Osteocyte (in vitro differentiated cells): ENCODE measurements at regions not wholly inside any gene's neighbourhood (a gene's known extent, or its start where the extent isn't known, plus 50 kb on each side); places are given as distances from the start of the nearest gene placed in this dataset.
A peak's percentile ranks its signal among the peaks of the same experiment; 100 is the strongest.

Experiments
- DNase-seq: peaks from one replicate; pipeline ENCODE4 v3.0.0; 2021; ENCODE audit warnings: mixed read lengths; ENCODE audit not compliant: unreplicated experiment; ENCODE audit errors: extremely low spot score
- H3K27ac Mint-ChIP-seq: one replicate; pipeline ENCODE4 v1.8.0; 2021; ENCODE audit warnings: mild to moderate bottlenecking, mixed read lengths; ENCODE audit not compliant: unreplicated experiment
- H3K27me3 Mint-ChIP-seq: one replicate; pipeline ENCODE4 v1.8.0; 2021; ENCODE audit warnings: mixed read lengths; ENCODE audit not compliant: unreplicated experiment
- H3K36me3 Mint-ChIP-seq: one replicate; pipeline ENCODE4 v1.8.0; 2021; ENCODE audit warnings: mixed read lengths; ENCODE audit not compliant: unreplicated experiment
- H3K4me1 Mint-ChIP-seq: one replicate; pipeline ENCODE4 v1.8.0; 2021; ENCODE audit warnings: mixed read lengths; ENCODE audit not compliant: unreplicated experiment
- H3K4me3 Mint-ChIP-seq: one replicate; pipeline ENCODE4 v1.8.0; 2021; ENCODE audit warnings: mild to moderate bottlenecking, moderate library complexity, mixed read lengths; ENCODE audit not compliant: unreplicated experiment
- H3K9me3 Mint-ChIP-seq: one replicate; pipeline ENCODE4 v1.8.0; 2021; ENCODE audit warnings: mixed read lengths; ENCODE audit not compliant: unreplicated experiment
- CTCF ChIP-seq: fragments of 200-600 bp; sonication (generic); IDR thresholded peaks from 2 replicates; pipeline ENCODE4 v1.5.0; 2021; ENCODE audit warnings: antibody characterized with exemption, mild to moderate bottlenecking, moderate library complexity

DNA sequence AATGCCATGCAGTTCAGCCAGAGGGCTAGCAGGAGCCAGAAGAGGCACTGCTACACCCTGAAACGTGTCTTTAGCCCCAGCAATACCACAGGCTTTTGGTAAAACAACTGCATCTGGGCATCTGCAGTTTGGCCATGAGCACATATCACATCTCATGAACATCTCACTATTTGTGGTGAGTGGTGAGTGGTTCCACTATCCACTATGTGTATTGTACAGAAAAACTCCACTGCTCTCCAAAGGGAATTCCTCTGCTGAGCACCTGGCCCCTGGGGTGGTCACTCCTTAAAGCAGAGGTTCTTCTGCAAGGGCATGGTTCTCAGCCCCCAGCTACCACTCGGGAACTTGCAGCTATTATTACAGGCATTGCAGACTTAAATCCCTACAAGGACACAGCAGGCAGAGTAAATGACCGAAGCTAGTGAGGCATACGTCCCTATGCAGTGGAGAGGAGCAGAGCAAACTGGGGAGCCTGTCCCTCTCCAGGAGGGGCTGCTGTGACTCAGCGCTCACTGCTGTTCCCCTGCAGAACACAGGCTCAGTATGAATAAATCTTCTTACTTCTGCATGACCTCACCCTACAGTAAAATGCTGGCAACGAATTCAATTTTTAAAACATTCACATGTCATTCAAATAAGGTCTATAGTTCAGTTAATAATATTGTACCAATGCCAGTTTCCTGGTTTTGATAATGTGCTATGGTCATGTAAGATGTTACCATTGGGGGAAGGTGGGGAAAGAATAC, 332.4 kb upstream of the ZNF507 start:
- Mint-ChIP-seq H3K4me3 (no peak overlapping the region), H3K9me3 (peaks cover 20% of the 10 kb centered on the region), H3K27ac (no peak overlapping the region), H3K36me3 (no peaks in the 10 kb centered on the region), H3K4me1 (no peaks in the 10 kb centered on the region), H3K27me3 (no peaks in the 10 kb centered on the region)
- DNase-seq = peak; percentile 56
- TF ChIP-seq CTCF = no peak

- H3K4me3 Mint-ChIP-seq = no peak overlapping the region
- H3K9me3 Mint-ChIP-seq = peaks cover 24% of the 10 kb centered on the region
- no peaks in the 10 kb centered on the region for H3K27me3 Mint-ChIP-seq
- no peak for TF ChIP-seq CTCF
- H3K4me1 Mint-ChIP-seq = no peaks in the 10 kb centered on the region
- H3K36me3 Mint-ChIP-seq = no peaks in the 10 kb centered on the region
- no peak for DNase-seq
- H3K27ac Mint-ChIP-seq = no peak overlapping the region
These were observed 328.0 kb upstream of the ZNF507 start for GRCh38 chr19:32017176-32017953.

DNA sequence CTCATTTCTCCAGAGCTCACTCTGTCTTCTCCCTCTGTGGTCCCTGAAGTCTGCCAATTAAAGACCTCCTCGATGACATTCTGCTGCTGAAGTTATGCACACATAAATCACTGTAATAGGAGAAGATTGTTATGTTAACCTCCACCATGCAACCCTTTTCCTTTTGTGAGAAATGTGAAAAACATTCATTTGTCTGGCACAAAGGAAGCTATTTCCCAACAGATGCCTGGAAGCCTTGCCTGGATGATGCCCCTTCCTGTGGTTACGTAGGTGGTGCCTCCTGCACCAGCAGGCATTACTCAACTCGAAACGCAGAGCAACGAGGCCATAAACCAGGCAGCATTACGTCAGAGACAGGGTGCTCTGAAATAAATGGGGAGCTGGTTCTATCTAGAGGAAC, 327.4 kb upstream of the ZNF507 start:
- no peaks in the 10 kb centered on the region for H3K36me3 Mint-ChIP-seq
- no peak overlapping the region for H3K27ac Mint-ChIP-seq
- H3K9me3 Mint-ChIP-seq = peaks cover 29% of the 10 kb centered on the region
- no peak for TF ChIP-seq CTCF
- no peaks in the 10 kb centered on the region for H3K27me3 Mint-ChIP-seq
- DNase-seq = no peak
- H3K4me3 Mint-ChIP-seq = no peak overlapping the region
- no peaks in the 10 kb centered on the region for H3K4me1 Mint-ChIP-seq

- H3K36me3 Mint-ChIP-seq = no peaks in the 10 kb centered on the region
- no peak overlapping the region for H3K4me3 Mint-ChIP-seq
- H3K27ac Mint-ChIP-seq = no peak overlapping the region
- H3K4me1 Mint-ChIP-seq = no peaks in the 10 kb centered on the region
- TF ChIP-seq CTCF = no peak
- no peaks in the 10 kb centered on the region for H3K27me3 Mint-ChIP-seq
- peaks cover 33% of the 10 kb centered on the region for H3K9me3 Mint-ChIP-seq
- no peak for DNase-seq
These were observed 324.9 kb upstream of the ZNF507 start for GRCh38 chr19:32020538-32020937.

DNA sequence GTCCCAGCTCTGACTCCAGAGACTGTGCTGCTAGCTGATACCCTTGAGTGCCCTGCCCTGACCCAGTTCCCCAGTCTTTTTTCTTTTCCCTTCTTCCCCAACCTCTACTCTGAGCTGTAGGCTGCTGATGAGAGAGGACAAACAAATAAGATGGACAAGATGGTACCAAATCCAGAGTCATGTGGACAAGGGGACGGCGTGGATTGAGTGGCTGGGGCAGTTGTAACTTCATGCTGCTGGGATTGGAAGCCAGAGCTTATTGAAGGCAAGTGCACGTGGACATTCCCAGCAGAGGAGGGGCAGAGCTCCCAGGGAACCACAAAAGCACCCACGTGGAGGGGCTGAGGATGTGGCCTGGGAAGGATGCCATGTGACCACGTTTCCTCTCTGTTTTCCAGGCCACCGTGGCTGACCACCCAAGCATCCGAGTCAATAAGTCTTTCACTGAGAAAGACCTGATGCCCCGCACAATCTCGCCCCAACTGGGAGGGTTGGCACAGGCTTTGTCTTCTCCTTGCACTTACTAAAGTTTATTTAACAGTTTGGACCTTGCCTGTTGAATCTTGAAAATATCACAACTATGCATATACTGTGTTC, 323.3 kb upstream of the ZNF507 start:
- Mint-ChIP-seq H3K9me3 (peaks cover 33% of the 10 kb centered on the region), H3K27ac (no peak overlapping the region), H3K36me3 (no peaks in the 10 kb centered on the region), H3K27me3 (no peaks in the 10 kb centered on the region), H3K4me3 (no peak overlapping the region), H3K4me1 (no peaks in the 10 kb centered on the region)
- no peak for TF ChIP-seq CTCF
- DNase-seq = peak; percentile 64
